Keratinocyte (primary cell): ENCODE measurements at regions not wholly inside any gene's neighbourhood (a gene's known extent, or its start where the extent isn't known, plus 50 kb on each side); places are given as distances from the start of the nearest gene placed in this dataset.
A peak's percentile ranks its signal among the peaks of the same experiment; 100 is the strongest.

Experiments used
- DNase-seq: peaks from one replicate; pipeline ENCODE4 v3.0.0-alpha.2; 2011; ENCODE audit warnings: low read depth, missing footprints, low spot score
- FAIRE-seq: peaks from 2 replicates; lab custom pipeline; 2011; peaks lifted over from hg19 to GRCh38; lab: Jason Lieb, UNC
- H2AFZ ChIP-seq: 2 replicates; pipeline ENCODE4 v1.6.0; 2012; ENCODE audit warnings: low read length, control low read depth, inconsistent platforms; ENCODE audit not compliant: control insufficient read depth
- H3K27ac ChIP-seq: 2 replicates; pipeline ENCODE4 v1.5.1; 2011; ENCODE audit warnings: low read length; ENCODE audit not compliant: control insufficient read depth, insufficient read depth
- H3K27me3 ChIP-seq: 3 replicates; pipeline ENCODE4 v1.6.0; 2011; ENCODE audit warnings: low read length; ENCODE audit not compliant: control insufficient read depth, insufficient read depth; ENCODE audit errors: extremely low read depth
- H3K36me3 ChIP-seq, 2 experiments: 2 replicates in 1 of 2; 3 replicates in 1 of 2; pipeline ENCODE4 v1.5.1; 2011; ENCODE audit warnings: low read length in 2 of 2, mild to moderate bottlenecking in 1 of 2; ENCODE audit not compliant: control insufficient read depth in 2 of 2, insufficient read depth in 2 of 2; ENCODE audit errors: extremely low read depth in 1 of 2
- H3K4me1 ChIP-seq: 3 replicates; pipeline ENCODE4 v1.5.1; 2011; ENCODE audit warnings: low read length; ENCODE audit not compliant: control insufficient read depth, insufficient read depth; ENCODE audit errors: extremely low read depth
- H3K4me2 ChIP-seq: 3 replicates; pipeline ENCODE4 v1.6.0; 2011; ENCODE audit warnings: low read depth, low read length; ENCODE audit not compliant: control insufficient read depth, insufficient read depth; ENCODE audit errors: extremely low read depth
- H3K4me3 ChIP-seq, 3 experiments: fragments of 200-600 bp in 1 of 3; sonication (generic) in 1 of 3; 2 replicates in 2 of 3; 3 replicates in 1 of 3; pipeline ENCODE4 v1.5.1; 2011 to 2016; ENCODE audit warnings: low read length in 3 of 3, mild to moderate bottlenecking in 3 of 3, control low read depth in 2 of 3, inconsistent platforms in 1 of 3, low read depth in 1 of 3, mixed read lengths in 1 of 3, mixed run types in 1 of 3, moderate library complexity in 1 of 3; ENCODE audit not compliant: control insufficient read depth in 2 of 3, insufficient read depth in 2 of 3; ENCODE audit errors: extremely low read depth in 1 of 3
- H3K79me2 ChIP-seq: 2 replicates; pipeline ENCODE4 v1.6.0; 2012; ENCODE audit warnings: low read length; ENCODE audit not compliant: control insufficient read depth, insufficient read depth
- H3K9ac ChIP-seq: 3 replicates; pipeline ENCODE4 v1.6.0; 2011; ENCODE audit warnings: low read length; ENCODE audit not compliant: control insufficient read depth, insufficient read depth; ENCODE audit errors: extremely low read depth
- H3K9me1 ChIP-seq: 3 replicates; pipeline ENCODE4 v1.6.0; 2011; ENCODE audit warnings: low read length; ENCODE audit not compliant: control insufficient read depth, insufficient read depth; ENCODE audit errors: extremely low read depth
- H3K9me3 ChIP-seq: 2 replicates; pipeline ENCODE4 v1.5.1; 2012; ENCODE audit warnings: low read depth, low read length; ENCODE audit not compliant: control insufficient read depth
- H4K20me1 ChIP-seq: 3 replicates; pipeline ENCODE4 v1.6.0; 2011; ENCODE audit warnings: low read length; ENCODE audit not compliant: control insufficient read depth, insufficient read depth; ENCODE audit errors: extremely low read depth
- CTCF ChIP-seq, 3 experiments: IDR thresholded peaks in 1 of 3; conservative IDR thresholded peaks in 1 of 3; optimal IDR thresholded peaks in 1 of 3; 2 replicates in 2 of 3; 3 replicates in 1 of 3; pipeline versions ENCODE3 to v1.5.1; 2011; ENCODE audit warnings: low read length in 3 of 3, mild to moderate bottlenecking in 3 of 3, moderate library complexity in 2 of 3, control low read depth in 1 of 3, inconsistent platforms in 1 of 3; ENCODE audit not compliant: insufficient read depth in 2 of 3; ENCODE audit errors: extremely low read depth in 1 of 3
- EZH2 ChIP-seq: IDR thresholded peaks from one replicate; pipeline ENCODE4 v1.6.1; 2012; ENCODE audit warnings: inconsistent platforms, mild to moderate bottlenecking, low read length, moderate library complexity
- dilution Hi-C: fragments of 300-500 bp; cut with MboI; formaldehyde crosslinking; loops from one replicate; pipeline ENCODE4 v1.7.0; 2020; ENCODE audit warnings: low sequenced_read_pairs; ENCODE audit not compliant: extremely low pct_ligation_motif_present

- Histone ChIP-seq H3K4me3 (no peak overlapping the region), H3K4me1 (peaks cover 5% of the 10 kb centered on the region), H4K20me1 (no peaks in the 10 kb centered on the region), H3K9ac (no peak overlapping the region), H3K27ac (no peak overlapping the region), H2AFZ (no peak overlapping the region), H3K4me2 (no peak overlapping the region), H3K9me1 (no peaks in the 10 kb centered on the region), H3K9me3 (no peaks in the 10 kb centered on the region), H3K79me2 (no peaks in the 10 kb centered on the region), H3K36me3 (no peaks in the 10 kb centered on the region), H3K27me3 (no peaks in the 10 kb centered on the region)
- dilution Hi-C loops: no loop called here
- FAIRE-seq (no peak), DNase-seq (no peak)
- TF ChIP-seq EZH2 (no peak), CTCF (optimal IDR thresholded peaks at IDR 0.05 in 1 of 3, IDR thresholded peaks at IDR 0.05 in 1 of 3, conservative IDR thresholded peaks at IDR 0.05 in 1 of 3; ENCODE audit: extremely low read depth in 1 of 3, insufficient read depth in 2 of 3, low read length in 3 of 3) (no peak)
Observed at GRCh38 chr20:10976051-10976450, 302.3 kb upstream of the JAG1 start.

GRCh38 chr20:10978019-10978702, 304.4 kb upstream of the JAG1 start:
- H3K9me1 ChIP-seq: no peaks in the 10 kb centered on the region
- no peaks in the 10 kb centered on the region for H3K9me3 ChIP-seq
- no peak overlapping the region for H3K4me2 ChIP-seq
- no peaks in the 10 kb centered on the region for H3K27me3 ChIP-seq
- DNase-seq: no peak
- no peak overlapping the region for H2AFZ ChIP-seq
- no peak overlapping the region for H3K4me3 ChIP-seq
- no peak overlapping the region for H3K27ac ChIP-seq
- TF ChIP-seq EZH2: no peak
- TF ChIP-seq CTCF (optimal IDR thresholded peaks at IDR 0.05 in 1 of 3, IDR thresholded peaks at IDR 0.05 in 1 of 3, conservative IDR thresholded peaks at IDR 0.05 in 1 of 3; ENCODE audit: extremely low read depth in 1 of 3, insufficient read depth in 2 of 3, low read length in 3 of 3): no peak
- H3K79me2 ChIP-seq: no peaks in the 10 kb centered on the region
- peak; percentile 75 for FAIRE-seq
- H4K20me1 ChIP-seq: no peaks in the 10 kb centered on the region
- dilution Hi-C loops: no loop called here
- H3K9ac ChIP-seq: no peak overlapping the region
- no peaks in the 10 kb centered on the region for H3K36me3 ChIP-seq
- H3K4me1 ChIP-seq: peaks cover 7% of the 10 kb centered on the region
